HCT116 (cell line): ENCODE measurements at regions not wholly inside any gene's neighbourhood (a gene's known extent, or its start where the extent isn't known, plus 50 kb on each side); places are given as distances from the start of the nearest gene placed in this dataset.

Source experiments
- ATAC-seq: fragments of 200-7000 bp; cut with Tn5 transposase; 2 replicates; pipeline ENCODE4 v1.9.1; 2020; ENCODE audit warnings: mild to moderate bottlenecking, moderate library complexity
- BruUV-seq: library from RNA; stranded (reverse); fragments of 400-500 nt; replicated peaks from 2 replicates; lab custom pipeline; 2021; lab: Mats Ljungman, UMichigan
- CTCF ChIA-PET: fragments of 300-600 bp; sonication (Branson Sonifier 250); formaldehyde crosslinking; loops from one replicate; lab custom pipeline; 2021; ENCODE audit warnings: antibody characterized with exemption; lab: Charles Lee
- POLR2A ChIA-PET: fragments of 300-600, 350-600 bp; sonication (Branson Sonifier 250); formaldehyde crosslinking; loops from one replicate; lab custom pipeline; 2021; ENCODE audit warnings: antibody characterized with exemption; lab: Charles Lee
- RAD21 ChIA-PET, 2 experiments: fragments of 300-600 bp; sonication (Branson Sonifier 250); formaldehyde crosslinking; loops; one replicate each; lab custom pipeline; 2023; ENCODE audit warnings: low total read pairs in 2 of 2; ENCODE audit not compliant: uncharacterized antibody in 2 of 2, unreplicated experiment in 2 of 2, low non-redundant PET in 1 of 2; lab: Charles Lee
- DNase-seq: peaks from one replicate; pipeline ENCODE4 v3.0.0-alpha.2; 2010; ENCODE audit warnings: low read depth, low spot score
- H2AFZ ChIP-seq: fragments of 200-600 bp; shearing (Covaris generic), sonication (generic); 2 replicates; pipeline ENCODE4 v1.6.1; 2017; ENCODE audit warnings: low read depth, mixed run types, mixed read lengths, antibody characterized with exemption, low read length; ENCODE audit not compliant: poor library complexity, severe bottlenecking
- H3K27ac ChIP-seq: 2 replicates; pipeline ENCODE4 v1.5.1; 2012; ENCODE audit warnings: low read depth, low read length
- H3K27me3 ChIP-seq: fragments of 200-600 bp; sonication (generic); 2 replicates; pipeline ENCODE4 v1.6.1; 2016; ENCODE audit warnings: mixed run types, low read length, mixed read lengths; ENCODE audit not compliant: insufficient read depth
- H3K36me3 ChIP-seq, 2 experiments: fragments of 200-500 bp in 1 of 2; fragments of 200-600 bp in 1 of 2; sonication (Bioruptor generic) in 1 of 2; sonication (generic) in 1 of 2; 2 replicates each; pipeline versions ENCODE4 v1.5.1 to v1.6.1; 2014 to 2016; ENCODE audit warnings: low read length in 2 of 2, inconsistent platforms in 1 of 2, mixed read lengths in 1 of 2, mixed run types in 1 of 2; ENCODE audit not compliant: insufficient read depth in 2 of 2, control insufficient read depth in 1 of 2
- H3K4me1 ChIP-seq, 2 experiments: fragments of 200-600 bp in 1 of 2; sonication (generic) in 1 of 2; 2 replicates each; pipeline versions ENCODE4 v1.5.1 to v1.6.1; 2012 to 2017; ENCODE audit warnings: low read length in 2 of 2, inconsistent platforms in 1 of 2, mild to moderate bottlenecking in 1 of 2, mixed read lengths in 1 of 2, mixed run types in 1 of 2, moderate library complexity in 1 of 2; ENCODE audit not compliant: insufficient read depth in 2 of 2, control insufficient read depth in 1 of 2
- H3K4me2 ChIP-seq: fragments of 200-600 bp; sonication (generic); 2 replicates; pipeline ENCODE4 v1.6.1; 2017; ENCODE audit warnings: mixed run types, low read length, mixed read lengths
- H3K4me3 ChIP-seq, 2 experiments: fragments of 200-600 bp in 1 of 2; sonication (generic) in 1 of 2; replicated peaks in 1 of 2; 2 replicates each; pipeline ENCODE4 v1.5.1; 2011 to 2016; ENCODE audit warnings: low read length in 2 of 2, control low read depth in 1 of 2, low read depth in 1 of 2, mild to moderate bottlenecking in 1 of 2, mixed read lengths in 1 of 2, mixed run types in 1 of 2
- H3K79me2 ChIP-seq: fragments of 200-600 bp; sonication (generic); 2 replicates; pipeline ENCODE4 v1.6.1; 2017; ENCODE audit warnings: mild to moderate bottlenecking, mixed run types, low read length, moderate library complexity, mixed read lengths; ENCODE audit not compliant: insufficient read depth
- H3K9ac ChIP-seq: fragments of 200-600 bp; sonication (generic); 2 replicates; pipeline ENCODE4 v1.6.1; 2016; ENCODE audit warnings: low read length, mixed read lengths
- H3K9me2 ChIP-seq: fragments of 200-600 bp; sonication (generic), shearing (Covaris generic); 2 replicates; pipeline ENCODE4 v1.6.1; 2017; ENCODE audit warnings: mixed run types, mild to moderate bottlenecking, moderate library complexity; ENCODE audit not compliant: insufficient read depth
- H3K9me3 ChIP-seq, 2 experiments: fragments of 200-500 bp in 1 of 2; fragments of 200-600 bp in 1 of 2; sonication (Bioruptor generic) in 1 of 2; sonication (generic) in 1 of 2; 2 replicates each; pipeline ENCODE4 v1.6.1; 2014 to 2017; ENCODE audit warnings: low read length in 2 of 2, mixed read lengths in 2 of 2, inconsistent platforms in 1 of 2, low read depth in 1 of 2, mild to moderate bottlenecking in 1 of 2, mixed run types in 1 of 2, moderate library complexity in 1 of 2; ENCODE audit not compliant: control insufficient read depth in 1 of 2, insufficient read depth in 1 of 2
- H4K20me1 ChIP-seq: fragments of 200-600 bp; sonication (generic), shearing (Covaris generic); 2 replicates; pipeline ENCODE4 v1.6.1; 2017; ENCODE audit warnings: mixed run types, mild to moderate bottlenecking, moderate library complexity; ENCODE audit not compliant: insufficient read depth
- CBX3 ChIP-seq: IDR thresholded peaks from 2 replicates; pipeline ENCODE4 v1.6.1; 2012; ENCODE audit warnings: low read depth
- ELF1 ChIP-seq: IDR thresholded peaks from 2 replicates; pipeline ENCODE4 v1.6.1; 2012; ENCODE audit warnings: low read depth, borderline replicate concordance
- JUND ChIP-seq: IDR thresholded peaks from 2 replicates; pipeline ENCODE4 v1.6.1; 2012
- POLR2A ChIP-seq: IDR thresholded peaks from 2 replicates; pipeline ENCODE4 v1.7.0; 2011; ENCODE audit warnings: borderline replicate concordance; ENCODE audit not compliant: insufficient read depth, insufficient read length; ENCODE audit errors: extremely low read depth
- ZNF274 ChIP-seq: fragments of 200-500 bp; sonication (Bioruptor generic); IDR thresholded peaks from 2 replicates; pipeline ENCODE4 v1.6.1; 2014; ENCODE audit warnings: mild to moderate bottlenecking, low read depth, low read length, inconsistent platforms
- intact Hi-C: fragments of 100-400 bp; cut with micrococcal nuclease; formaldehyde crosslinking; loops from 2 replicates; pipeline ENCODE4 v1.10.0; 2022
- TF ChIP-seq, protein P1 (sequence below): IDR thresholded peaks from 2 replicates; pipeline ENCODE4 v1.6.1; 2012
- TF ChIP-seq, protein P2 (sequence below): IDR thresholded peaks from 2 replicates; pipeline ENCODE4 v1.6.1; 2012; ENCODE audit warnings: low read depth

DNA sequence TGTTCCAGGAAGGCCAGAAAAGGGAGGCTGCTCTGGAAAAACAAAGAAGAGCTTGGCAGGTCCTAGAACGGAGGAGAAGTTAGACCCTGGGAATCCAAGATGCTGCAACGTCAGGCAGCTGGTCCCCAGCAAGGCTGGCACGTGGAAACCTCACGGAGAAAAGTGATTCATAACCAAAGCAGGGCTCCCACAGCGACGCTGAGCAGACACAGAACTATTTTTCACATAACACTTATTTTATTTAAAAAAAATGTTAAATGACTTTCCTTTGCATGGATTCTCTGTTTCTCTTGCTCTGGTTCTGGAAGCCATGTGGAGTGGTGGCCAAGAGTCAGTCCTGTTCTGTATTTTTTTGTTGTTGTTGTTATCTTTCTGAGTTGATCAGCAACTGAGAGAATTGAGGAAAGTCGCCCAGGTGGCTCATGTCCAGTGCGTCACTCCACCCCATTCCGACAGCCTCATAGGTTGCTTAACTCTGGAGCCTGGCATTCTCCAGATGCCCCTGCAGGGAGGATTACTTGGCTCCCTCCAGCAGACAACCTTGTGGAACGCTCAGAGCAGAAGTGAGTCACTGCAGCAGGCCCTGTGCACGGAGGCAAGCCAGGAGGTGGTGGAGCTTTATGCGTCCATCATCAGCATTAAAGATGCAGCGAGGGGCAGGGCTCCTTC is 229.9 kb upstream of the HDAC4 start:
- H3K9me2 ChIP-seq = no peaks in the 10 kb centered on the region
- no peak overlapping the region for H3K9ac ChIP-seq
- H3K27me3 ChIP-seq = no peaks in the 10 kb centered on the region
- H3K27ac ChIP-seq = no peak overlapping the region
- ATAC-seq (no peak), DNase-seq (no peak)
- H3K9me3 ChIP-seq = no peaks in the 10 kb centered on the region
- no peak overlapping the region for H3K4me3 ChIP-seq
- intact Hi-C loops = no loop called here
- H4K20me1 ChIP-seq = no peaks in the 10 kb centered on the region
- ChIA-PET CTCF (no interaction called here), POLR2A (no interaction called here), RAD21 (no interaction called here)
- no peaks in the 10 kb centered on the region for H3K36me3 ChIP-seq
- TF ChIP-seq ZNF274 (no peak), ELF1 (no peak), JUND (no peak), CBX3 (no peak), POLR2A (no peak)
- TF ChIP-seq, protein P1, sequence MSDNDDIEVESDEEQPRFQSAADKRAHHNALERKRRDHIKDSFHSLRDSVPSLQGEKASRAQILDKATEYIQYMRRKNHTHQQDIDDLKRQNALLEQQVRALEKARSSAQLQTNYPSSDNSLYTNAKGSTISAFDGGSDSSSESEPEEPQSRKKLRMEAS = no peak
- TF ChIP-seq, protein P2, sequence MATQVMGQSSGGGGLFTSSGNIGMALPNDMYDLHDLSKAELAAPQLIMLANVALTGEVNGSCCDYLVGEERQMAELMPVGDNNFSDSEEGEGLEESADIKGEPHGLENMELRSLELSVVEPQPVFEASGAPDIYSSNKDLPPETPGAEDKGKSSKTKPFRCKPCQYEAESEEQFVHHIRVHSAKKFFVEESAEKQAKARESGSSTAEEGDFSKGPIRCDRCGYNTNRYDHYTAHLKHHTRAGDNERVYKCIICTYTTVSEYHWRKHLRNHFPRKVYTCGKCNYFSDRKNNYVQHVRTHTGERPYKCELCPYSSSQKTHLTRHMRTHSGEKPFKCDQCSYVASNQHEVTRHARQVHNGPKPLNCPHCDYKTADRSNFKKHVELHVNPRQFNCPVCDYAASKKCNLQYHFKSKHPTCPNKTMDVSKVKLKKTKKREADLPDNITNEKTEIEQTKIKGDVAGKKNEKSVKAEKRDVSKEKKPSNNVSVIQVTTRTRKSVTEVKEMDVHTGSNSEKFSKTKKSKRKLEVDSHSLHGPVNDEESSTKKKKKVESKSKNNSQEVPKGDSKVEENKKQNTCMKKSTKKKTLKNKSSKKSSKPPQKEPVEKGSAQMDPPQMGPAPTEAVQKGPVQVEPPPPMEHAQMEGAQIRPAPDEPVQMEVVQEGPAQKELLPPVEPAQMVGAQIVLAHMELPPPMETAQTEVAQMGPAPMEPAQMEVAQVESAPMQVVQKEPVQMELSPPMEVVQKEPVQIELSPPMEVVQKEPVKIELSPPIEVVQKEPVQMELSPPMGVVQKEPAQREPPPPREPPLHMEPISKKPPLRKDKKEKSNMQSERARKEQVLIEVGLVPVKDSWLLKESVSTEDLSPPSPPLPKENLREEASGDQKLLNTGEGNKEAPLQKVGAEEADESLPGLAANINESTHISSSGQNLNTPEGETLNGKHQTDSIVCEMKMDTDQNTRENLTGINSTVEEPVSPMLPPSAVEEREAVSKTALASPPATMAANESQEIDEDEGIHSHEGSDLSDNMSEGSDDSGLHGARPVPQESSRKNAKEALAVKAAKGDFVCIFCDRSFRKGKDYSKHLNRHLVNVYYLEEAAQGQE = no peak
- no peaks in the 10 kb centered on the region for H3K4me1 ChIP-seq
- no TSS peak for BruUV-seq
- H3K79me2 ChIP-seq = no peaks in the 10 kb centered on the region
- no peak overlapping the region for H2AFZ ChIP-seq
- H3K4me2 ChIP-seq = no peak overlapping the region
